ENCODE measurements at regions not wholly inside any gene's neighbourhood (a gene's known extent, or its start where the extent isn't known, plus 50 kb on each side); places are given as distances from the start of the nearest gene placed in this dataset.

DNA sequence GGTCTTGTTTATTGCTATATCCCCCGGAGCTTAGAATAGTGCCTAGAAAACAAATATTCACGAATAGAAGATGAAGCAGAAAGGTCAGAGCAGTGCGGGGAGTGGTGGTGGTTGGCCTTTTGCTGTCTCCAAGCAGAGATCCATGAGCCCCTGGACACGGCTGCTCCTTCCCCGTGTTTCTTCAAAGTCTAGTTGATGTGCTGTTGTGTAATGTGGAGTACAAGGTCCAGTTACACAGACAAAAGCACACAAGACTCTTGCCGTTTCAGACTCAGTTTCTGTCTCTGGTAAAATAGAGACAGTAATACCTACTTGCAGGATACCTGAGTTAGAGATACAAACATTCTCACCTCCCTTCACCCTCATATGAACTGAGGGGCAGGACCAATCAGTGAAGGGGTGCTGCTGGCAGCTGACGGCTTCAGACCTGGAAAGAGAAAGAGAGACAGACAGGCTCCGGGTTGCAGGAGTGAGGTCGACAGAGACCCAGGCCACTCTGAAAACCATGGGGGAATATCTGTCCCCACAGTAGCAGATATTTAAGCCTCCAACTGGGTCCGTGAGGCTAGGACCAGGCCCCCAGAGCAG lies 56.2 kb downstream of the RASSF10 start:
- Histone ChIP-seq H2BK120ac (replicated peaks; ENCODE audit: low read depth, low read length) (no peak overlapping the region), H3K23me2 (ENCODE audit: low read depth, low read length) (no peaks in the 10 kb centered on the region), H3K56ac (replicated peaks; ENCODE audit: insufficient read length, low read depth, low read length) (no peak overlapping the region), H3K9me3 (ENCODE audit: insufficient read depth in 2 of 2, low read depth in 1 of 2, low read length in 1 of 2) (no peaks in the 10 kb centered on the region), H3K4me1 (replicated peaks in 1 of 4; ENCODE audit: control insufficient read depth in 3 of 4, insufficient read depth in 4 of 4, low read length in 3 of 4) (no peaks in the 10 kb centered on the region), H3K27ac (ENCODE audit: low read depth, low read length) (no peak overlapping the region), H4K20me1 (replicated peaks in 1 of 2; ENCODE audit: control insufficient read depth in 1 of 2, insufficient read depth in 2 of 2, low read length in 2 of 2) (no peaks in the 10 kb centered on the region), H2BK15ac (ENCODE audit: low read length) (no peak overlapping the region), H2AK5ac (ENCODE audit: low read depth, low read length) (no peak overlapping the region), H3K18ac (ENCODE audit: extremely low read depth, low read length) (no peak overlapping the region), H3K27me3 (replicated peaks in 1 of 4; ENCODE audit: control insufficient read depth in 3 of 4, extremely low read depth in 1 of 4, insufficient read depth in 3 of 4, low read length in 3 of 4) (no peaks in the 10 kb centered on the region), H3K4ac (replicated peaks; ENCODE audit: insufficient read length, low read depth, low read length) (no peak overlapping the region), H2BK20ac (ENCODE audit: low read length) (no peak overlapping the region), H3K79me2 (ENCODE audit: control insufficient read depth in 1 of 2, insufficient read depth in 2 of 2, low read length in 2 of 2) (no peaks in the 10 kb centered on the region), H2AFZ (ENCODE audit: low read length) (0 out of 2 replicates have a peak overlapping the region, but pooled peaks have one; percentile 57), H3K4me2 (ENCODE audit: insufficient read depth in 1 of 2, low read depth in 2 of 2, low read length in 2 of 2) (no peak overlapping the region), H3K23ac (ENCODE audit: insufficient read length) (no peak overlapping the region), H3K79me1 (ENCODE audit: low read depth, low read length) (no peaks in the 10 kb centered on the region), H3K36me3 (ENCODE audit: control insufficient read depth in 2 of 4, insufficient read depth in 4 of 4, low read length in 3 of 4) (no peaks in the 10 kb centered on the region), H2BK5ac (ENCODE audit: low read depth, low read length) (no peak overlapping the region), H3K9ac (replicated peaks in 1 of 4; ENCODE audit: extremely low read depth in 1 of 4, low read depth in 3 of 4, low read length in 3 of 4) (no peak overlapping the region), H4K8ac (ENCODE audit: extremely low read depth, insufficient read depth, low read length) (no peak overlapping the region), H3K14ac (ENCODE audit: insufficient read length) (no peak overlapping the region), H4K91ac (replicated peaks; ENCODE audit: insufficient read length, low read length) (no peak overlapping the region), H3K4me3 (ENCODE audit: extremely low read depth in 1 of 4, insufficient read depth in 2 of 4, low read depth in 3 of 4, low read length in 4 of 4) (no peak overlapping the region), H2BK12ac (ENCODE audit: low read depth, low read length) (no peak overlapping the region), H4K5ac (ENCODE audit: insufficient read length, low read depth, low read length) (no peak overlapping the region)
- 92% methylated on average over 10 of the region's 10 CpGs; no CpG with 5 or more reads in 1 of the 2 experiments for WGBS, 2 experiments (ENCODE audit: extremely low coverage in 1 of 2, insufficient coverage in 1 of 2, insufficient read length in 1 of 2, insufficient replicate concordance in 2 of 2, low coverage in 1 of 2, low lambda C conversion rate in 2 of 2, missing lambda C conversion rate in 1 of 2)
- CTCF ChIA-PET (ENCODE audit: partially characterized antibody) = interaction anchor here (1.1 kb wide), 1 partner anchor 101 kb away, joined by 6 read pairs; no protein-coding TSS in a partner anchor
- no peak for FAIRE-seq
- POLR2A ChIA-PET (ENCODE audit: partially characterized antibody) = no interaction called here
- no peak for DNase-seq (ENCODE audit: low read depth in 1 of 2, low spot score in 2 of 2)
- TF ChIP-seq HDAC2 (IDR thresholded peaks at IDR 0.05; ENCODE audit: borderline replicate concordance in 1 of 2, low read depth in 2 of 2, low read length in 2 of 2) (no peak), KDM5A (IDR thresholded peaks at IDR 0.05; ENCODE audit: low read length) (no peak), TAF7 (optimal IDR thresholded peaks at IDR 0.05; ENCODE audit: borderline replicate concordance, low read depth, low read length) (no peak), POU5F1 (IDR thresholded peaks at IDR 0.05; ENCODE audit: low read depth, low read length) (no peak), CHD2 (IDR thresholded peaks at IDR 0.05; ENCODE audit: low read length) (no peak), SP2 (IDR thresholded peaks at IDR 0.05; ENCODE audit: low read length) (no peak), ASH2L (IDR thresholded peaks at IDR 0.05; ENCODE audit: low read length) (no peak)
